GM12878 (cell line): ENCODE measurements at regions not wholly inside any gene's neighbourhood (a gene's known extent, or its start where the extent isn't known, plus 50 kb on each side); places are given as distances from the start of the nearest gene placed in this dataset.

ENCODE experiments used
- FOS ChIP-seq: IDR thresholded peaks from 3 replicates; pipeline ENCODE4 v1.6.1; 2011; ENCODE audit warnings: borderline replicate concordance; ENCODE audit not compliant: insufficient read length; ENCODE audit errors: extremely low read depth
- NFIC ChIP-seq: IDR thresholded peaks from 2 replicates; pipeline ENCODE4 v1.6.1; 2012; ENCODE audit warnings: low read depth, mild to moderate bottlenecking, inconsistent platforms, low read length, moderate library complexity
- NR2C2 ChIP-seq: IDR thresholded peaks from 2 replicates; pipeline ENCODE4 v1.6.1; 2011; ENCODE audit warnings: borderline replicate concordance, low read depth; ENCODE audit not compliant: control insufficient read depth, insufficient read length
- POLR2AphosphoS5 ChIP-seq: IDR thresholded peaks from 2 replicates; pipeline ENCODE4 v1.6.1; 2011; ENCODE audit warnings: mild to moderate bottlenecking, low read length, inconsistent platforms
- RAD21 ChIP-seq: IDR thresholded peaks from 2 replicates; pipeline ENCODE4 v1.6.1; 2011; ENCODE audit warnings: mild to moderate bottlenecking, low read depth, low read length, moderate library complexity; ENCODE audit not compliant: insufficient read depth
- RFX5 ChIP-seq: IDR thresholded peaks from 2 replicates; pipeline ENCODE4 v1.6.1; 2011; ENCODE audit warnings: low read depth, low read length, improper control_type of control experiment
- TF ChIP-seq, protein P1 (sequence below), 3 experiments: IDR thresholded peaks in 2 of 3; conservative IDR thresholded peaks in 1 of 3; 2 replicates each; pipeline ENCODE4 v1.5.1; 2011; ENCODE audit warnings: low read depth in 3 of 3, low read length in 3 of 3, mild to moderate bottlenecking in 3 of 3, control low read depth in 2 of 3, moderate library complexity in 2 of 3, inconsistent platforms in 1 of 3, mixed read lengths in 1 of 3; ENCODE audit not compliant: control insufficient read depth in 2 of 3, insufficient read depth in 1 of 3; ENCODE audit errors: extremely low read depth in 1 of 3

GRCh38 chr6:27616328-27617045 lies 143.6 kb upstream of the ZNF184 start:
- TF ChIP-seq NFIC (no peak), NR2C2 (no peak), RFX5 (no peak), FOS (no peak), RAD21 (no peak), POLR2AphosphoS5 (no peak)
- TF ChIP-seq, protein P1, sequence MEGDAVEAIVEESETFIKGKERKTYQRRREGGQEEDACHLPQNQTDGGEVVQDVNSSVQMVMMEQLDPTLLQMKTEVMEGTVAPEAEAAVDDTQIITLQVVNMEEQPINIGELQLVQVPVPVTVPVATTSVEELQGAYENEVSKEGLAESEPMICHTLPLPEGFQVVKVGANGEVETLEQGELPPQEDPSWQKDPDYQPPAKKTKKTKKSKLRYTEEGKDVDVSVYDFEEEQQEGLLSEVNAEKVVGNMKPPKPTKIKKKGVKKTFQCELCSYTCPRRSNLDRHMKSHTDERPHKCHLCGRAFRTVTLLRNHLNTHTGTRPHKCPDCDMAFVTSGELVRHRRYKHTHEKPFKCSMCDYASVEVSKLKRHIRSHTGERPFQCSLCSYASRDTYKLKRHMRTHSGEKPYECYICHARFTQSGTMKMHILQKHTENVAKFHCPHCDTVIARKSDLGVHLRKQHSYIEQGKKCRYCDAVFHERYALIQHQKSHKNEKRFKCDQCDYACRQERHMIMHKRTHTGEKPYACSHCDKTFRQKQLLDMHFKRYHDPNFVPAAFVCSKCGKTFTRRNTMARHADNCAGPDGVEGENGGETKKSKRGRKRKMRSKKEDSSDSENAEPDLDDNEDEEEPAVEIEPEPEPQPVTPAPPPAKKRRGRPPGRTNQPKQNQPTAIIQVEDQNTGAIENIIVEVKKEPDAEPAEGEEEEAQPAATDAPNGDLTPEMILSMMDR (IDR thresholded peaks at IDR 0.05 in 2 of 3, conservative IDR thresholded peaks at IDR 0.05 in 1 of 3; ENCODE audit: control insufficient read depth in 2 of 3, extremely low read depth in 1 of 3, insufficient read depth in 1 of 3, low read depth in 3 of 3, low read length in 3 of 3): no peak
